ENCODE measurements at regions not wholly inside any gene's neighbourhood (a gene's known extent, or its start where the extent isn't known, plus 50 kb on each side); places are given as distances from the start of the nearest gene placed in this dataset.
A peak's percentile ranks its signal among the peaks of the same experiment; 100 is the strongest.
"Not testable (repeated sequence)": the region's sequence is repeated elsewhere in the genome, so short reads cannot be mapped to it uniquely, and the experiment has no call there.

DNA sequence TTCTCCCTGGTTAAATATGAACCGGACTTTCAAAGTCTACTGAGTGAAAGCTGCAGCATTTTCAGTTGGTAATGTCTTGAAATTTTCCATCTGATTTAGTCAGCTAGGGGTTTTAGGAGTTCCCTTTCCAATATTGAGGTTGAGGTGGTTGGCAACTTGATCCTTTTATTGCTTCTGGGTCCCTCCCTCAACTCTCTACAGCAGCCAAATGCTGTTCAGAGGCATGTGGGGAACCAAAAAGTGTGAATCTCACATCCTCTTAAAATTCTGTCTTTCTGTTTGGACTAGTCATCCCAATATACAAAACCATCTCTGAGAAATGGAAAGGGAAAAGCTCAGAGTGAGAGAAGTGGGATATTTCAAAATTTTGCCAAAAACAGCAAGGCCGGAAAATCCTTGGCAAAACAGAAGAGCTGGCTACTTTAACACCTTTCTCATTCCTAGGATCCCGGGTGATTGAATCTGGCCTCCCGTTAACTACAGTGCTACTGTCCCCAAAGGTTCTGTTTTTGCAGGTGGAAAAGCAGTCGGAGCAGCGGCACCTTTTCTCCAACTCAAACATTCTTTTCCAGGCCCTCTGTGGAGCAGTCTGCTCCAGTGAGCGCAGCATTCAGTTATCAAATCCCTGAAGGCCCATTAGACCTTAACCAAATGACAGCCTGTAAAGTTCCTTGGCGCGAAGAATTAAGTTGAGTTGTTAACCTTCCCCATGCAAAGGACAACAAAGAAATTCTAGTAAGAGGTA lies 345.9 kb upstream of the NUDT12 start:
- DNase-seq (ENCODE audit: low spot score), result no peak

DNA sequence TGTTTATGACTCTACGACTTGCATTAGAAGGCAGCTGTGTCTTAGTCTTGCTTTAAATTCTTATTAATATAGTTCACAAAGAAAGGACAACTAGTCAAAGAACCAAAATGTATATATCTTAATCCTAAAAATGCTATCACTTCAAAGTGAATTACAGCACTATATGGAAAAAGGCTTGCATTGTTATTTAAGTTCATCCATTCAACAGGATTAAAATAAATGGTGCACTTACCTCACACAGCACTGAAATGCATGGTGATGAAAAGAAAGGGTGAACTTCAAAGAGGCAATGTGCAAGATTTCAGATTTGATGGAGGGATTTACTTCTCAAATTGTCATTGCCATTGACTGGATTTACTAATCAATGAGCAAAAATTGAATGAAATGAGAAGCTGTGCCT lies 344.4 kb upstream of the NUDT12 start:
- no peak for DNase-seq (ENCODE audit: low spot score)

DNA sequence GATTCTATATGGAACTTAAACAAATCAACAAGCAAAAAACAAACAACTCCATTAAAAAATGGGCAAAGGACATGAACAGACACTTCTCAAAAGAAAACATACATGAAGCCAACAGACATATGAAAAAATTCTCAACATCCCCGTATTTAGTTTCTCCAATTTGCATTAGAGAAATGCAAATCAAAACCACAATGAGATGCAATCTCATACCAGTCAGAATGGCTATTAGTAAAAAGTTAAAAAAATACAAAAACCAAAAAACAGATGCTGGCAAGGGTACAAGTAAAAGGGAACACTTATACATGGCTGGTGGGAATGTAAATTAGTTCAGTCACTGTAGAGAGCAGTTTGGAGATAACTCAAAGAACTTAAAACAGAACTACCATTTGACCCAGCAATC lies 342.1 kb upstream of the NUDT12 start:
- no peak for DNase-seq (ENCODE audit: low spot score)

DNA sequence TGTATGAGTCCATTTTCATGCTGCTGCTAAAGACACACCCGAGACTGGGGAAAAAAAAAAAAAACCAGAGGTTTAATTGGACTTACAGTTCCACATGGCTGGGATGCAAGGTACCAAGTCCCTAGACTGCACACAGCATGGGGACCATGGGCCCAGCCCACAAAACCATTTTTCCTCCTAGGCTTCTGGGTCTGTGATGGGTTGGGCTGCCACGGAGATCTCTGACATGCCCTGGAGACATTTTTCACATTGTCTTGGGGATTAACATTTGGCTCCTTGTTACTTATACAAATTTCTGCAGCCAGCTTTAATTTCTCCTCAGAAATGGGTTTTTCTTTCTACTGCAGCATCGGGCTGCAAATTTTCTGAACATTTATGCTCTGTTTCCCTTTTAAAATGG lies 340.3 kb upstream of the NUDT12 start:
- DNase-seq (ENCODE audit: low spot score), result no peak

DNA sequence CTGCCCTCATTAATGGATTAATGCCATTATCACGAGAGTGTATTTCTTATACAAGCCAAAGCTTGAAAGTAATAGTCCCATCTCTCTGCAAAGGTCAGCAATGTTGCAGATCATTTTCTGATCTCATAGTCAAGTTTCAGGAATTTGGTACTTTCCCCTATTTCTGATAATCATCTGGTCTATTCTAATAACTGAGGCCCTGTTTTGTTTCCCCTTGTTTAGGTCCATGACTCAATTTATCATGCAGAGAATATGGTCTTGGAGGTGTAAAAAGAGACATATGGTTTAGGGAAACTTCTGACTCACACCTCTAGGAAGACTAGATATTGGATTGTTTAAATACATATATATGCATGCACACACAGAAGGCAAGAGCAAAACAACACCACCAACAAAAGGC lies 339.3 kb upstream of the NUDT12 start:
- DNase-seq (ENCODE audit: low spot score), result no peak

DNA sequence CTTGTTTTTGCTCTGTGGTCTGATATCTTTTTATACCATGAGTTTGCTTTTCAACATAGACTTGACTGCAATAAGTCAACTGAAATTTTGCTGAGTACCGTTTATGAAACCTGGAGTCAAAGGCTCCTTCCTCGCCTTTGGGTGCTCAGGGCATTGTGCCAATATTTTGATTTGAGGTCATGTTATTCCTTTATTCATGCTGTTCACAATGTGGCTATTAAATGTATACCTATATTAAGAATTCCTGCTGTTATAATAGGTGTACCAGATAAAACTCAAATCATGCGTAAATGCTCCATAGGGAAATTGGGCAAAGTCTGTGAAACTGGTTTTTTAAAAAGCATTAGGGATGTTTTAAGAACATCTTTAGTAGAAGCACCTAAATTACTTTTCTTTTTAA lies 334.0 kb upstream of the NUDT12 start:
- DNase-seq (ENCODE audit: low spot score), result no peak

DNA sequence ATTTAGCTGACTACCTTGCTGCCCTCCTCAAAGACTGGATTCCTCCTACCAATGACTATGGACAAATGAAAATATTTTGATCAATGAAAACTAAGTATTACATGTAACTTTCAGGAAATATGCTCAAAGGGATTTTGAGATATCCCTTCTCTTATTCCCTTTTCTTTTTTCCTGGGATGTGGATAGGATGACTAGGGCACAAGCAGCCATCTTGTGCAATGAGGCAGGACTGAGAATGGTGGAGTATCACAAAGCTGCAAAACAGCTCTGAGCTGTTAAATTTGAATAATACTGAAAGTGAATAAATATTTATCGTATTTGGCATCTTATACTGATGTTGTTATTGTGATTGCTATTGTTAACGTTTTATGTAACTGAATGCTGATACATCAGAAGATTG lies 333.1 kb upstream of the NUDT12 start:
- no peak for DNase-seq (ENCODE audit: low spot score)

DNA sequence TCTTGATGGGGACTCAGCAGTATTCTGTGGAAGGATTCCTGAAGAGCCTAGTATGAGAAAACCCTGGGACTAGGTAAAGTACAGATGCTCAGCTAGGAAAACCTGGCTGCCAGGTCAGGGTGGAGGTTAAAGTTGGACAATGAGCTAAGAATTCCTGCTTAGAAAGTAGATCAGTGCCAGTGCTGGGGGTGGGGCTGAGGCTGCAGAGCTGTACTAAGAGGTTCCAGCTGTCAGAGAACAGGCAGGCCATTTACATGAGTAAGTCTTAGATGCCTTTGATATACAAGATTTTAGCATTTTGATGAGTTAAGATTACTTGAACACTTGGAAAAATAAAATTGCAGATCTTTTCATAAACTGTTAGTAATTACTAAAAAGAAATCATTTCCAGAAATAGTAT lies 332.3 kb upstream of the NUDT12 start:
- peak; percentile 91 for DNase-seq (ENCODE audit: low spot score)

DNA sequence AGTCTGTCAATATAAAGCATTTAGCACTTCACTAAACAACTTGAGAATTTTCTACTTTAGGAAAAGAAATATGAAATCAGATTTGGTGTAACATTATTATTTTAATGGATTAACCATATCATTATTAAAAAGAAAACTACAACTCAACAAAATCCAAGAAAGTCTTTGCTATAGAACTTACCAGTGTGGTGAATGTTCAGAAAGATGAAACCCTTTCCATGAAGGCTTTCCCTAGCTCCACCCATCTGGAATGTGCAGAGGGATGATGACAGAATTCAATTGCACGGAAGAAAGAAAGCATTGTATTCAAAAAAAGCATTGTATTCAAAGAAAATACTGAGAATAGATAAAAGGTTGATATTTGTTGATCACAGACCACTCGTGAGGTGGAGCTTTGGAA lies 328.6 kb upstream of the NUDT12 start:
- peak; percentile 96 for DNase-seq (ENCODE audit: low spot score)

DNA sequence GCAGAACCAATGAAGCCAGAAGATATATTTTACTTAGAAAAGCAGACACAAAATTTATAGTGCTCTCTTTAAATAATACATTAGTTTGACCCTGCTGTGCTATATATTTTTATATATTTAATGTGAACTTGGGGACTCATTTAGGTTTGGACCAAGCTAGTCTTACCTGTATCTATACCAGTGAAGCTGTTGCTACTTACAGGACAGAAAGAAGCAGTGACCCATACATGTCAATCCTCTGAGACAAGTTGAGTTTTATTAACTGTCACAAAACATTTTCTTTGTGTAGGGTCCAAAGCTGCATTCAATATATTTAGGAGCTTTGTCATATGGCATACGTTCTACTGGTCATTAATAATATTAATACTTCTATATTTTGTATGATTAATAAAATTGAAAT lies 327.7 kb upstream of the NUDT12 start:
- peak; percentile 60 for DNase-seq (ENCODE audit: low spot score)

DNA sequence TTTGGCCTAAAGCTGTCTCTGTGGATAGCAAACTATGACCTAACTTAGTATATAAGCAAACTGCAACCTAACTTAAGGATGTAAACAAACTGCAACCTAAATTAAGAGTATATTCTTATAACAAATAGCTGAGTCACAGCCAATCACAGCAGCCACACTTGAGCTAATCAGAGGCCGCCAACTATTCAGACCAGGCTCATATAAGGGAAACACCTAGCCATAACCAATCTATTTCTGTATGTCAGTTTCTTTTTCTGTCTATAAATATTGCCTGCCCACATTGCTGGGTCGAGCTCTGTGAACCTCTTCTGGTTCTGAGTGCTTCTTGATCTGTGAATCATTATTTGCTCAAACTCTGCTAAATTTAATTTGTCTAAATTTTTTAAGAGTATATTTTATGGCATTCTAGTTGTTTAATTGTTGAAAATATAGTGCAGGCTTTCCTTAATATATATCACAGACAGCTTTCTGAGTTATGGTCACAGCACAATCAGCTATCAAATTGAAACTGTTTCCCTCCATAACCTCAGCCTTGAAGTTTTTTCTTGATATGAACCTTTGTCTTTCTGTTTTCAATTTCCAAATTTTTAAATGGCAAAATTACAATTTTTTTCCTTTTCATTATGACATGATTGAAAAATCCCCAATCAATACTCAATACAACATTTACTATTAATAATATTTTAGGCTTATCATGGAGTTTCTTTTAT lies 327.1 kb upstream of the NUDT12 start:
- peak; percentile 54 for DNase-seq (ENCODE audit: low spot score)

DNA sequence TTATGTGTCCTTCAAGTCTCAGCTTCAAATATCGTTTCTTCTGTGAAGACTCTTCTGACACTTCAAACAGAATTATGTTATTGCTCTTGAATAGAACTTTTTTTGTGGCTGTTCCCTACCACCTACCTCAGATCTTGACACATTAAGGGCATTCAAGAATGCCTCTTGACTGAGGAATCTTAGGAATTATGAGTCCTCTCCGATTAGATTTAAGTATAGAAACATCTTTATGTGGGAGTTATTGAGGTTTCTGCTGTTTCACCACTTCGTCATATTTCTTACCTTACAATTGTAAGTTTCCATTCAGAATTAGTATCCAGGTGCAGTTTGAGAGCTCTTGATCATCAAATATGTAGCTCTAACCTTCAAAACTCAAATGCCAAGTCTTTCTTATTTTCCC lies 324.2 kb upstream of the NUDT12 start:
- no peak for DNase-seq (ENCODE audit: low spot score)

DNA sequence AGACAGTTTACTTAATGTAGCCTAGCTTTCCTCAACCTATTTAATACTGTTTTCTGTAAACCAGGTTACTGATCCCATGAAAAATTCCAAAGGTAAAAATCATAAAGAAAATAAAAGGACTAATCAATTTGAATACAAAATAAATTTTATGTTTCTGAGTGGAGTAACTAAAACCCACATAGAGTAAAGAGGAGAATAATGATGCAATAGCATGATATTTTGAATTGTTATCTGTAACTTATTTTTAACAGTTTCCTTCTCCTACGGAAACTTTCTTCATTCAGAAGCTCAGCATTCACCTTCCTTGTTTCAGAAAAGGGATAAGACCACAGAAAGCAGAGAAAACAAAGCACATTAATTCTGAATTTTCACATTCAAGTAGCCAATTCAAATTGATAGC lies 320.6 kb upstream of the NUDT12 start:
- DNase-seq (ENCODE audit: low spot score), result no peak

DNA sequence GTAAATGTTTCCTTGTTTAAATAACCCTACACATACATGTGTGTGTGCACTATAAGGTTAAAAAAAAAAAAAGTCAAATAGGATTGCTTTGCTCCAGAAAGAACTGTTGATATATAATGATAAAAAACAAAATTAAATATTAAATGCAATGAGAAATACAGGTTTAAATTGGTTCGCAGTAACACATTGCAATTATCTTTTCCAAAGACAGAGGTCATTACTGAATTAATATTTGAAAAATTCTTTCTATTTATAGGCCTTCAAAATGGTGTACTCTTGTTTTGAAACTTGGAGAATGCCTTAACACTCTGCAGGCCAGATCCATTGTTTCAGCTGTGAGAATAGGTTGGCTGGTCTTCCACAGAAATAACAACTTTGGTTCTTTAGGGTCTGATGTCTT lies 319.0 kb upstream of the NUDT12 start:
- DNase-seq (ENCODE audit: low spot score), result no peak

DNA sequence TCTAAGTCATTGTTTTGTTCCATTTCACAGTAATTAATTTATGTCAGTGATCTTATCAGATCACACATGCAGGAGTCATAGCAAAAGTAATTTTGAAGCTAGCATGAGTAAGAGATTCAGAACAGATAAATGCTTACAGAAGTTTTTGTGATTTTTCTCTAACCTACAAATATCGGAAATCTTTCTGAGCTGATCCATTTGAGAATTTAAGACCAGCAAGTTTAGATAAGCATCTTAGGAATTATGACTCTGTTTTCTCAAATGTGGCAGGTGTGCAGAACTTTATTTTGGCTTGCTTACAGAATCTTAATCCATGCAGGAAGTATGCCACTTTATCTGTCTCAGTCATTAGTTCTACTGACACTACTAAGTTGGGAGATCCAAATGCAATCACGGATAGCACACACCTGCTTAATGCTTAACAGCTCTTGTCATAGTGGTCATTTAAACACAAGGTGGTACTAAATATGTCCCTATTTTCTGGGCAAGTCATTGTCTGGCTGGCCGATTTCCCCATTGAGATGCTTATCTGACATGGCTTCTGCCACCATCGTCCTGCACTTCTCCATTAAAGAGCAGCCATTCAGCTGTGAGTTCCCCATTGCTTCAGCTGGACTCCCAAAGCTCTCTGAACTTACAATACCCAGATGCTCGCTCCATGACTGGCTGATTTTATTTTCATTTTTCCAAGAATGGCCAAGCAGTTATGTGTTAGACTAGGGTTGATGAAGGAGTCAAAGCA lies 305.4 kb upstream of the NUDT12 start:
- no peak for DNase-seq (ENCODE audit: low spot score)

DNA sequence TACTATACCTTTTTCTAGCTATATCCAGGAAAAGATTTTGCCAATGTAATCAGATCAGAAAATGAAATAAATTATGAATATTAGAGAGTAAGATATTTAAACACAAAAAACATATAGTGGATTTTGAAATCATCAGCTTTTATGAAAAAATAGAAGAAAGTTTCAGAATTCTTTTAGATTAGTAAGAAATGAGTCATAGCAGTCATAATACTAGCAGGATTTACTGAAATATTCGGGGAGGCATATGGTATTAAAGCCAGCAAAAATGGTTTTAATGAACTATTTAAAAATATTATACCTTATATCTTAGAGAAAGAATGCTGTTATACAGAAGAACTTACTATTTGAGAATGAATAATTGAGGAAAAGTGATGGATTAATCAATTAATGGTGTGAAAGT lies 303.6 kb upstream of the NUDT12 start:
- DNase-seq (ENCODE audit: low spot score), result no peak

DNA sequence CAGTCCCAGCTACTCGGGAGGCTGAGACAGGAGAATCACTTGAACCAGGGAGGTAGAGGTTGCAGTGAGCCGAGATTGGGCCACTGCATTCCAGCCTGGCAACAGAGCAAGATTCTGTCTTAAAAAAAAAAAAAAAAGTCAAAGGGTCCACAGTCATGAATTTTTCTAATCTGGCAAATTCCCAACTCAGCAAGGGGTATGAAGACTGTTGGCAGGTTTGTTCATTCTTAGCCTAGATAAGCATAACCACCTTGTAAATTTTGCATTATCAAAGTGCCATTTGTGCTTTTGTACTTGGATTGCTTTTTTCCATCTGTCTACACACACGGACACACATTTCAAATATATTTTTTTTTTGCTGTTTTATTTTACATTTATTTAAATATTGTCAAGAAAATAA lies 299.8 kb upstream of the NUDT12 start:
- DNase-seq (ENCODE audit: low spot score), result no peak

DNA sequence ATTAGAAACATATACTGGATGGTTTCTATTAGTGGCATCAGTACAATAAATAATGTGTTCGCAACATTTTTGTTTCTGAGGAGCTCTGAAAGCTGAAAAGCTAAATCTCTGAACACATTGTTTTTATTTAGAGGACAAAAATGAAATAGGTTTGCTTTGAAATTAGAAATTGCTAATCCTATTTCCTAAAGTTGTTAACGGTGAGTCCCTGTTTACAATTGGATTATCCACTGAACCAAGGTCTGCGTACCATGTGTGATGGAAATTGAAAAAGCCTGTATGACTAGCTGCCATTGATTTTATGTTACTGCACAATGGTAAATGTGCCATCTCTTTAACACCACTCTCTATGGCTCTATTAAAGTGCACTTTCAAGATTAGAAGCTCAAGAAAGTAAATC lies 297.7 kb upstream of the NUDT12 start:
- DNase-seq (ENCODE audit: low spot score), result no peak

DNA sequence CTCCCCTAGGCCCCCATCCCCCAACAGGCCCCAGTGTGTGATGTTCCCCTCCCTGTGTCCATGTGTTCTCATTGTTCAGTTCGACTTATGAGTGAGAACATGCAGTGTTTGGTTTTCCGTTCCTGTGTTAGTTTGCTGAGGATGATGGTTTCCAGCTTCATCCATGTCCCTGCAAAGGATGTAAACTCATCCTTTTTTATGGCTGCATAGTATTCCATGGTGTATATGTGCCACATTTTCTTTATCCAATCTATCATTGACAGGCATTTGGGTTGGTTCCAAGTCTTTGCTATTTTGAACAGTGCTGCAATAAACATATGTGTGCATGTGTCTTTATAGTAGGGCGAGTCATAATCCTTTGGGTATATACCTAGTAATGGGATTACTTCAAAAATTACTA lies 295.8 kb upstream of the NUDT12 start:
- DNase-seq (ENCODE audit: low spot score), result not testable (repeated sequence)

DNA sequence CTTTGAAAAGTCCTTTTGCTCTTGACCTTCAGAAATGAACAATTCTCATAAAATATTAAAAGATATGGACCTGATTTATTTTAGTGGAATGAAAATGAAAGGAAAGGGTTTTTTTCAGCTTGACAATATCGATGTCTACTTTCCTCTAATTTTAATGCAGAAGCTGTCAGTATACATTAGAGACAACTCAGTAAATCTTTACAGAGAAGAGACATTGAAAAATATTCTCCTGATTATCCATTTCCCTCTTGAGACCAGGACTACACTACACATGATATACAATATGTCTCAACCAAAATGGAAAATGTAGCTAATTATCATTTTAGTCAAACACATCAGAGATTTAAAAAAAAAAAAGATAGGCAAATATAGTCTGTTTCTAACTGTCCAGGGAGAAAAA lies 288.5 kb upstream of the NUDT12 start:
- no peak for DNase-seq (ENCODE audit: low spot score)

DNA sequence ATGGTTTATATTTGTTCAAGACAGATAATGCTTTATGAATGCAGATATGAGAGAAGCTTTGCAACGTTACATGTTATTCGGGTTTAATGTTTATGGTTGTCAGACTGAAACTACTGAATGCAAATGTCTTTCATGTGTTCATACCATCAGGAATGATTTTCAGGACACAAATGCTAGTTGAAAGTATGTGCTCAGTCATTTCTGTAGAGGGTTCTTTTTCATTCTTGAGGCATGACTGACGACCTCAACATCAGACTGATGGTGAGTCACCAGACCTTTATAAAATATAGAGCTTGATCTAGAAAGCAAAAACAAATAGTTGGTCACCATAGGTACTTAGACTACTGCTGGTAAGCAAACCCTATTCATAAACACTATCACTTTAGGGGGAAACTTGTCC lies 287.3 kb upstream of the NUDT12 start:
- DNase-seq (ENCODE audit: low spot score), result no peak

DNA sequence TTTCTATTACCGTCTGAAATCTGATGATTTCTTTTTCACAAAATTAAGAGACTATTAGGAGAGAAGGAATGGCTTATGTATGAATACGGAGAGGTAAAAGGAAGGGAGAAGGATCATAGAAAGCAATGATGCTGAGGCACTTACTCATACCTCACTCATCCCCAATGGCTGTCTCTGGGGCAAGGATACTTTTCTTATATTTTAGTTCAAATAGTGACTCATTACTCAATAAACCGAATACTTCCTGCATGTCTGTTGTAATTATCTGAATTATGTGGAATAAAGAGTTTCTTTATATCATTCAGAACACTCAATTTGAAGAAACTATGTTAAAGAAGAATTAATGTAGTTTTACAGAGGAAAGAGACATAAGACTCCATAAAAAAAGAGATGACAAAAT lies 284.5 kb upstream of the NUDT12 start:
- no peak for DNase-seq (ENCODE audit: low spot score)

DNA sequence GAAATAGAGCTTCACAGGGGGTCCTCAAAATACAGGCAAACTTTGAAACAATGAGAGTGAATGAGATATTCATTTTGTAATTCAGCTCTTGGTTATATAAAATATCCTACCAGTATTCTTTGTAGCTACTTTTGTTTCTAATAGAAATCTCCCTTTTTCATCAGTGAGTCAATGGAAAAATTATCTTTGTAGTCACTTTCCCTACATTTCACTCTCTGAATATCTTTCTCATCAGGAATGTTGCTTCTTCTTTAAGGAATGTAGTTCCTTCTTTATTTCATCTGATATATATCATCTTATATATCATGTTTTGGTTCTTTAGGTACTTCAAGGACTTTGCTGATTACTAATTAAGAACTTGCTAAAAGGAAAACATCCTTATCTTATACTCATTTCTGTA lies 280.3 kb upstream of the NUDT12 start:
- no peak for DNase-seq (ENCODE audit: low spot score)

All from pons (tissue), 1 donor.